Activated CD8-positive, alpha-beta memory T cell treated with anti-CD3 and anti-CD28 coated beads for 36 hours (primary cell): ENCODE measurements at regions not wholly inside any gene's neighbourhood (a gene's known extent, or its start where the extent isn't known, plus 50 kb on each side); places are given as distances from the start of the nearest gene placed in this dataset.
"Not testable (repeated sequence)": the region's sequence is repeated elsewhere in the genome, so short reads cannot be mapped to it uniquely, and the experiment has no call there.

Experiments
- CTCF ChIA-PET: fragments of 350-600 bp; sonication (Branson Sonifier 250); formaldehyde crosslinking; loops from one replicate; lab custom pipeline; 2021; ENCODE audit warnings: antibody characterized with exemption; lab: Charles Lee
- POLR2A ChIA-PET: fragments of 350-600 bp; sonication (Branson Sonifier 250); formaldehyde crosslinking; loops from one replicate; lab custom pipeline; 2021; ENCODE audit warnings: antibody characterized with exemption; lab: Charles Lee

DNA sequence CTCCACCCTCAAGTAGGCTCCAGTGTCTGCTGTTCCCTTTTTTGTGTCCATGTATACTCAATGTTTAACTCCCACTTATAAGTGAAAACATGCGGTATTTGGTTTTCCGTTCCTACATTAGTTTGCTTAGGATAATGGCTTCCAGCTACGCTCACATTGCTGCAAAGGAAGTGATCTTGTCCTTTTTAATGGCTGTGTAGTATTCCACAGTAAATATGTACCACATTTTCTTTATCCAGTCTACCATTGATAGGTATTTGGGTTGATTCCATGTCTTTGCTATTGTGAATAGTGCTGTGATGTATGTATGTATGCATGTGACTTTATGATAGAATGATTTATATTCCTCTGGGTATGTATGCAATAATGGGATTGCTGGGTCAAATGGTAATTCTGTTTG lies 144.6 kb downstream of the BRD1 start:
- ChIA-PET POLR2A (no interaction called here), CTCF (no interaction called here)

DNA sequence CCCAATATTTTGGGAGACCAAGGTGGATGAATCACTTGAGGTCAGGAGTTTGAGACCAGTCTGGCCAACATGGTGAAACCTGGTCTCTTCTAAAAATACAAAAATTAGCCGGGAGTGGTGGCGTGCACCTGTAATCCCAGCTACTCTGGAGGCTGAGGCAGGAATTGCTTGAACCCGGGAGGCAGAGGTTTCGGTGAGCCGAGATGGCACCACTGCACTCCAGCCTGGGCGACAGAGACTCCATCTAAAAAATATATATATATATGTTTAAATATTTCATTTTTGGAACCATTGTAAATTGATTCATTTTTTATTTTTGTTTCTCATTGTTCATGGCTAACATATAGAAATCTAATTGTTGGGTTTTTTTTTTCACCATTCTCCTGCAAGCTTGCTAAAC lies 146.9 kb downstream of the BRD1 start:
- POLR2A ChIA-PET, CTCF ChIA-PET: not testable (repeated sequence)

DNA sequence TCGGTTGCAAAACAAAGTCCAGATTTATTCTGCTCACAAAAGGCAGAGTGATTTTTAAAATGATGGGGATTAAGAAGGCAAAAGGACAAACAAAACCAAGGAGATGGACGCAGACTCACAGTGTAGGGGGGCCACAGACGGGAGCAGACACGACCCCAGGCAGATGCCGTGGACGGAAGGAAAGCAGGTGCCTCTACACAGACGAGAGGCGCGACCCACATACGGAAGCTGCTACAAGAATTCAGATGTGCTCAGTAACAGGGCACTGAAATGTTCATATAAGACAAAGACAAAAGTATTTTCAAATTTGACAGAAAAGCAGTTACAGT lies 148.9 kb downstream of the BRD1 start:
- CTCF ChIA-PET = no interaction called here
- POLR2A ChIA-PET = no interaction called here

DNA sequence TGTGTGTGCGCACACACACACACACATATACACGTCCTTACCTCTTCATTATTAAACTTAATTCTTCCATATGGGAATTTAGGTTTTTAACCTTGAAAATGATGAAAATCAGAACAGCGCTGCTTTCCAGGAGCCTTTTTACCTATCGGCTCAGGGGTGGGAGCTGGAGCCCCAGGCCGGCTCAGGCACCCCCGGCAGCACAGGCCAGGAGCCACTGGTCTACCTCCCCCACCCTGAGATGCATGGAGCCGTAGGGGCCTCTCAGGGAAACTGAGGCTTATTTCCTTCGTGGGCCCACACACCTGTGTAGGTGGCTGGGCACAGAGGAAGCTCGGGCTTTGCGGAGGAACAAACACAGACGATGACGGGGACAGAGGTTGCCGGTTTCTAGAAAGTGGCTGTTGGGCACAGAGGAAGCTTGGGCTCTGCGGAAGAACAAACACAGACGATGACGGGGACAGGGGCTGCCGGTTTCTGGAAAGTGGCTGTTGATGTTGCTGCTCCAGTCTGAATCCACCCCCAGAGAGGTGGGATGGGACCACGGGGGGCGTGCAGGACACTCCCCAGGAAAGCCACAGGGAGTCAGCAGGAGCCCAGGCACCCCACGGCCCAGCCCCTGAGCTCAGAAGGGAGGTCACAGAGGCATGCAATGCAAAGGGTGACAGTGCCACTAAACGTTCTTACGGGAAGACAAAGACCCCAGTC lies 149.4 kb downstream of the BRD1 start:
- CTCF ChIA-PET = no interaction called here
- POLR2A ChIA-PET = no interaction called here

DNA sequence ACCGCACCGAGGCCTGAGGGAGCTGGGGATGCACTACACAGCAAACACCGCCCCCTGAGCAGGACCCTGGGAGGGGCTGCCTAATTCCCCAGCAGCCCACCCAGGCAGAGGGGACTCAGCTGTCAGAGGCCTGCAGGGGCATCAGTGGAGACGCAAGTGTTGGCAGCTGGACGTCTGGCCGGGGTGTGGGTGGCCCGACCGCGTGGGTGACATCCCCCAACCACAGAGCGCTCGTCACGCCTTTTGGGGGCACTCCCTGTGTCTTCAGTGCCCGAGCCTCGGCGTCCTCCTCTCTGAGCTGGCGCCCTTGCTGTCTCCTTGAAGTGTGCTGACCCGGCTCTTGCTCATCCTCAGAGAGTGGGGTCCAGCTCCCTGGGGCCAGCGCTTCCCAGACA lies 150.2 kb downstream of the BRD1 start:
- ChIA-PET POLR2A (no interaction called here), CTCF (no interaction called here)

DNA sequence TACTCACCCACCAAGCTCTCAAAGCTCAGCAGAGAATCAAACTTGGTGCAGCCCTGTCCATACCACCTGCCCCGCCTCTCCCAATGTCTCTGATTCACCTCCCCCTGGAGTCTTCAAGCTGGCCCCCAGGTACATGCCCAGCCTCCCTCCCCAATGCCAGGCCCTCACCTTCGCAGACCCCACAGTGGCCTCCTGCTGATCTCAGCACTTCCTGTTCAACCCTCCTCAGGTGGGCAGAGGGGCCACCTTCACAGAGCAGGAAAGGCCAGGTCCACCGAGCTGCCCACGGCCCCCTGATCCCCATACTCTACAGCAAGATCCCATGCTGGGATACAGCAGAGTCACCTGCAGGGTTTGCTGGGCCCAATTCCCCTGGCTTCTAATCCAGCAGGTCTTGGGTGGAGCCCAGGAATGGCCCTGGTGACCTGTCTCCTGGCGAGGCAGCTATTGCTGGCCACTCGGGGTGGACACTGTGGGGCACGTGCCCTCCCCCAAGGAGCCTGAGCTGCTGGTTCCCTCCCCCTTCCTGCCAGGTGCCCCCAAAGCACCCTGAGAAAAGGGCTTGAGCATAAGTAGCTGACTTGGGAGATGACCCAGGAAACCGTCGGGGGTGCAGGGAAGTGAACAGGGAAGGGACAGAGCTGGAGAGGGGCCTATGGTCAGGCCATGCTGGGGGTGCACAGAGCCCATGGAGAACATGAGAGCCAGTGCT lies 150.7 kb downstream of the BRD1 start:
- ChIA-PET CTCF (no interaction called here), POLR2A (no interaction called here)

DNA sequence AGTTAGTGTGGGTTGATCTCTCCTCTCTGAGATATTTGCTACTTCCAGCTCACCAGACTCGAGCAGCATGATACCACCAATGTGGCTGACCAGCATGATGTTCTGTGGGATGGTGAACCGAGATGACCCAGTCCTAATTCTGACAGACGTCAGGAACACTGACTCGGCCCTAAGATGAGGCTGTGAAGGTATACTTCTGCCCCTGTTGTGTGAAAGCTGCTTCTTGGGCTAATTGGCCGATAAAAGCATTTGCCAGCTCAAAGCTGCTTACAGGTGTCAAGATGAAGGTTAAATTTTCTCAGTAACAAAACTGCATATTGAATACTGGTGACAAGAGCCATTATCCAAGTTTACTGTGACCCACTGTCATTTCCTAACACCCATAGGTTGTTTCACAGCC lies 151.4 kb downstream of the BRD1 start:
- ChIA-PET CTCF (no interaction called here), POLR2A (no interaction called here)

DNA sequence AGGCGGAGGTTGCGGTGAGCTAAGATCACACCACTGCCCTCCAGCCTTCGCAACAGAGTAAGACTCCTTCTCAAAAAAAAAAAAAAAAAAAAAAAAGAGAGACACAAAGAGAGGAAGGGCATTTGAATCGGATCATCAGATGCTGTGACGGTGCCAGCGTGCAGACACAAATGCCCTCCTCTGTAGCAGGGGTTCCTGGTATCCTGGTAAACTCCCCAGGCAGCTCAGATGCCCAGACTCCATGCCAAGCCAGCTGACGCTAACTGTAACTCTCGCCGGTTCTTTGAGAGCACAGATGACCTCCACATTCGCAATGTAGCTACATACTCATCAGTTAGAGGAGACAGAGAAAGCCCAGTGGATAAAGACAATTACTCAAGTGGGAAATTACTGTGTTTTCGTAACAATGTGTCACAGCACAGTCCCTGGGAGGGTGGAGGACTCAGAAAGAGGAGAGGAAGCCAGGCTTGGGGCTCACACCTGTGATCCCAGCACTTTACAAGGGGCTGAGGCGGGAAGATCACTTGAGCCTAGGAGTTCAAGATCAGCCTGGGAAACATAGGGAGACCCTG lies 153.1 kb downstream of the BRD1 start:
- CTCF ChIA-PET = no interaction called here
- POLR2A ChIA-PET = interaction anchor here (0.6 kb wide), 1 partner anchor 214 kb away, joined by 5 read pairs; no protein-coding TSS in a partner anchor

DNA sequence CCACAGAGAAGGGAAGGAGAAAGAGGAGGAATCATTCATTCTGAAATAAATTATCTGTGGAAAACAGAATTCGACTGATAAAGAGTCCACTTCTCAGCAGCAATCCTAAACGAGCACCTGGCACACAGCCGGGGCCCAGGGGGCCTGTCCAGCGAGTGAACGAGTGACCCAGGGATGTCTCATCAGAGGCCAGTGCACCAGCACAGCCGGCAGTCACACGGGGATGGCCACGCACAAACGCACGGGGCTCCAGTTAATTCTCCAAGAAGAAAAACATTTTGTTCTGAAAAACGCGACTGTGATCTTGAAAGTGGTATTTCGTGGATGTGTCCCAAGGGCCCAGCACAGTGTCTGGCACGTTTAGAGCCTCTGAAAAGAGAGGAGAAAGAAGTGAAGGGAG lies 154.6 kb downstream of the BRD1 start:
- CTCF ChIA-PET = no interaction called here
- POLR2A ChIA-PET = no interaction called here

DNA sequence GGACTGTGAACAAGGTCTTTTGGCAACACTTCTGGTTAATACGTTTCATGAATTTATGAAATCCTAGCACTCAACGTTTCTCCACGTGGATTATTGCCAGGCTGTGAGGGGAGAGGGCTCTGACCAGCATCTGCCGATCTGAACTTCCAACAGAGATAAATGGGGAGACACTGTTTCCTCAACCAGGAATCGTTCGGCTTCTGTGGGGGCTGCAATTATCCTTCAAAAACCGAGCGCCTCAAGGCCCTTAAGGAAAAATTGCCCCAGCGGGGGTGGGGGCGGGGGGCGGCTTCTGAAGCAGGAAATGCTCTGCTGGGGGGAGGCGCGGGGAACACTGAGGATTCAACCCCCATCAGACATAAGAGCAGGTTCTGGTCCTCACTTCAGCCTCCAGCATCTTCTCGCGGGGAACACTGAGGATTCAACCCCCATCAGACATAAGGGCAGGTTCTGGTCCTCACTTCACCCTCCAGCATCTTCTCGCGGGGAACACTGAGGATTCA lies 155.6 kb downstream of the BRD1 start:
- ChIA-PET POLR2A (no interaction called here), CTCF (no interaction called here)

DNA sequence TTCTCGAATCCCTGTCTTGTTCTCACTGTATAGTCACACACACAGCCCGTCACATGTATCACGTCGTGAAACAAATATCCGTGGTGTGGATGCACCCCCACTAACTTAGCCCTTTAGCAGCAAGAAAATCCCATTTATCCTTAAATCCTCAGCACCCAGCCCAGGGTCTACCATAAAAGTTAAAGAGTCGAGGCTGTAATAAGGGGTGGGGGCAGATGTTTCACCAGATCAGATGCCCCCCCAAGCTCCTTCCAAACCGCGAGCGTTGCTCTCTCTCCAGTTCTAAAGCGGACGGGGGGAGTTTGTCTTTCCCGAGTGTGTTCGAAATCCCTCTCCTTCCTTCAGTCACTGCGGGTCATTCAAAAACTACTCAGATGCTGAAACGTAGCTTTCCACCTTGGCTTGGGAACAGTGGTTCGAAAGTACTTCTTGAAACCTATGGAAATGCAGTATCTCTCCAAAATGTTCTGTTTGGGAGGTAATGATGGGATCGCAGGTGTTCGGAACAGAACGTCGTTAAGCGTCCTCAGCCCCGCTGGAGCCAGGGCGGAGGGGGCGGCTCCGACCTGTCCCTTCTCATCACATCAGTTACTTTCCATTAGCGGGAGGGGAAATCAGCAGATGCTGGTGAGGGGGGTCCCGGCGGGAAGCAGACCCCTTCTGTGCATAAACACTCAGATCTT lies 156.2 kb downstream of the BRD1 start:
- CTCF ChIA-PET = no interaction called here
- POLR2A ChIA-PET = no interaction called here

DNA sequence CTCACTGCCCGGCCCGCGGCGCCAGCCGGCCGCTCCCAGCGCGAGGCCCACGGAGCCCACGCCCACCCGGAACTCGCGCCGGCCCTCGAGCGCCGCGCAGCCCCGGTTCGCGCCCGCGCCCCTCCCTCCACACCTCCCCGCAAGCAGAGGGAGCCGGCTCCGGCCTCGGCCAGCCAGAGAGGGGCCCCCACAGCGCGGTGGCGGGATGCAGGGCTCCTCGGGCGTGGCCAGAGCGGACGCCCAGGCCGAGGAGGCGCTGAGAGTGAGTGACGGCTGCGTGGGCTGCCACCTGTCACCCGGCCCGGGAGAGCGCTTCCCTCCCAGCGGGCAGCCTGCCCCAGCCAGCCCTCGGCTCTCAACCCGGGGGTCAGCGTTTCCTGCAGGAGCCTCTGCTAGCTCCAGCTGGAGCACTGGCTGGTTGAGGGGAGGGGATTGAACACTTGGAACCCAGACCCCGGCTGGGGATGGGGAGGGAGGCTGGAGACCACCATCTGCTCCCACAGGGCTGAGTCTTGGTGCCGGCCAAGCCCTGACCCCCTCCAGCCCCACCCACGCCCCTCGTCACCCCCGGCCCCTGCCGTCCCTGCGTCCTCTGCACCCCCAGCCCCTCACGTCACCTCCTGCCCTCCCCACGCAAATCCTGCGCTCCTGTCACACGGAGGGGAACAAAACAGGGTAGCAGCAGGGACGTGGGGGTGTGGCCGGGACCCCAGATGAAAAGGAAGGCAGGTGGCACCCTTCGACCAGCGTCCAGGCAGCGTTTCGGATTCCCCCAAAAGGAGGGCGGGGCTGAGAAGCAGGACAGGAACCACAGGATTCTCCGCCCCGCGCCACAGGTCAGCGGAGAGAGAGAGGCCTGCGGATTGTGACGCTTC lies 157.0 kb downstream of the BRD1 start:
- POLR2A ChIA-PET = no interaction called here
- CTCF ChIA-PET = no interaction called here

DNA sequence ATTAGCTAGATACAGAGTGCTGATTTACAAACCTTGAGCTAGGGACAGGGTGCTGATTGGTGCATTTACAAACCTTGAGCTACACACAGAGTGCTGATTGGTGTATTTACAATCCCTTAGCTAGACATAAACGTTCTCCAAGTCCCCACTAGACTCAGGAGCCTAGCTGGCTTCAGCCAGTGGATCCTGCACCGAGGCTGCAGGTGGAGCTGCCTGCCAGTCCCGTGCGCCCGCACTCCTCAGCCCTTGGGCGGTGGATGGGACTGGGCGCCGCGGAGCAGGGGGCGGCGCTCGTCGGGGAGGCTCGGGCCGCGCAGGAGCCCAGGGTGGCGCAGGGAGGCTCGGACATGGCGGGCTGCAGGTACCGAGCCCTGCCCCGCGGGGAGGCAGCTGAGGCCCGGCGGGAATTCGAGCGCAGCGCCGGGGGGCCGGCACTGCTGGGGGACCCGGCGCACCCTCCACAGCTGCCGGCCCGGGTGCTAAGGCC lies 157.7 kb downstream of the BRD1 start:
- CTCF ChIA-PET, POLR2A ChIA-PET: not testable (repeated sequence)

DNA sequence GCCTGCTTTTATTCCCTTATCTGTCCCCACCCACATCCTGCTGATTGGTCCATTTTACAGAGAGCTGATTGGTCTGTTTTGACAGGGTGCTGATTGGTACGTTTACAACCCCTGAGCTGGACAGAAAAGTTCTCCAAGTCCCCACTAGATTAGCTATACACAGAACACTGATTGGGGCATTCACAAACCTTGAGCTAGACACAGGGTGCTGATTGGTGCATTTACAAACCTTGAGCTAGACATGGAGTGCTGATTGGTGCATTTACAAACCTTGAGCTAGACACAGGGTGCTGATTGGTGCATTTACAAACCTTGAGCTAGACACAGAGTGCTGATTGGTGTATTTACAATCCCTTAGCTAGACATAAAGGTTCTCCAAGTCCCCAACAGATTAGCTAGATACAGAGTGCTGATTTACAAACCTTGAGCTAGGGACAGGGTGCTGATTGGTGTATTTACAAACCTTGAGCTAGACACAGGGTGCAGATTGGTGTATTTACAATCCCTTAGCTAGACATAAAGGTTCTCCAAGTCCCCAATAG lies 158.2 kb downstream of the BRD1 start:
- CTCF ChIA-PET, POLR2A ChIA-PET: not testable (repeated sequence)

DNA sequence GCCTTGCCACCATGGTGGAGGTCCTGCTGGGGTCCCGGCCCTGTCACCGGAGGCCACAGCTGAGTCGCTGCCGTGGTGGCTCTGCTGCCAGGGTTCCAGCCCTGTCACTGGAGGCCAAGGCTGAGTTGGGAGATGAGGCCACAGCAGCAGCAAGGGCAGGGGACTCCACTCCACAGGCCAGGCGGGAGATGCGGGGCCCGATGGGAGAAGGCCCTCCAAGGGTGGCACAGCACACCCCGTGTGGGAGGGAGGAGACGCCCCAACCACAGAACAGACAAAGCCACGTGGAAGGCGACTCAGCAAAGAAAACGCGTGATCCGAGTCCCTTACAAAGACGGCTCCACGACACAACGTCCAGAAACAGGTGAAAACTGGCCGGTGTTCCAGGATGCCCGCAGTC lies 159.3 kb downstream of the BRD1 start:
- ChIA-PET CTCF (interaction anchor here (0.6 kb wide), 1 partner anchor 223 kb away, joined by 4 read pairs; no protein-coding TSS in a partner anchor), POLR2A (no interaction called here)

DNA sequence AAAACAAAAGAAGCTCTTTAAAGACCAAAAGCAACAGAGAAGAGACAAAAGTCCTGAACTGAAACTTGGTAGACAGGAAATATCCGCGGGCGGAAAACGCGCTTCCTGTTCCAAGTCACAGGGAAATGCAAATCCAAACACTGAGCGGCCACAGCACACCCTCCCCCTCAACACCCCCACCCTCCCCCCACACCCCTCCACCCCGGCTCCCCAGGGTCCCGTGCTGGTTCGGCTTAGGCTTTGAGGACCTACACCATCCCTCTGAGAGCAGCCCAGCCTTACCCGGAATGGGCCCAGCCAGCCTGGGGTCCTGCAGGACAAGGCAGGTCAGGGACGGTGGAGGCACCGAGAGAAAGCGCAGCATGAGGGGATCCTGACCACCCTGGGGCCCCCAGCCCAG lies 160.4 kb downstream of the BRD1 start:
- CTCF ChIA-PET = no interaction called here
- POLR2A ChIA-PET = no interaction called here

DNA sequence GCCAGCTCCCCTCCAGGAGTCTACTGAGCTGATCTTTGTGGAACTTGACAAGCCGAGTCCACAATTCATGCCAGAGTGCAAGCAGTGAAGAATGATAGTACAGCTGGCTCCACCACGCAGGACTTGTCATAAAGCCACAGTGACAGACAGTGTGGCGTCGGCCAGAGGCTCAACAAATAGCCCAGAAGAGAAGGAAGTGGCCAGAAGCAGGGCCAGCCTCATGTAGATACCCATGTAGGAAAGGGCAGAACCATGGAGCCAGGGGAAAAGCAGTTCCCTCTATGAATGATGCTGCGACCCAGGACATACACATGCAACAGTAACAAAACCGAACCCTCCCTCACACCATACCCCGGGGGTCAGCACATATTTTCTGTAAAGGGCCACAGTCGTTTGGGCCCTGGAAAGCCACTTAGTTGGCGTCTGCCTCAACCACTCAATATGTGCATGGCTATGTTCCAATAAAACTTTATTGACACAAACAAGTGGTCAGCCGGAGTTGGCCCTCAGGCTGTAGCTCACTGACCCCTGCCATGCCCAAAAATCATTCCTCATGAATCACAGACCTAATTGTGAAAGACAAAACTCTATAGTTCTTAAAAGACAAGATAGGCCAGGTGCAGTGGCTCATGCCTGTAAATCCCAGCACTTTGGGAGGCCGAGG lies 161.4 kb downstream of the BRD1 start:
- POLR2A ChIA-PET = no interaction called here
- CTCF ChIA-PET = no interaction called here

DNA sequence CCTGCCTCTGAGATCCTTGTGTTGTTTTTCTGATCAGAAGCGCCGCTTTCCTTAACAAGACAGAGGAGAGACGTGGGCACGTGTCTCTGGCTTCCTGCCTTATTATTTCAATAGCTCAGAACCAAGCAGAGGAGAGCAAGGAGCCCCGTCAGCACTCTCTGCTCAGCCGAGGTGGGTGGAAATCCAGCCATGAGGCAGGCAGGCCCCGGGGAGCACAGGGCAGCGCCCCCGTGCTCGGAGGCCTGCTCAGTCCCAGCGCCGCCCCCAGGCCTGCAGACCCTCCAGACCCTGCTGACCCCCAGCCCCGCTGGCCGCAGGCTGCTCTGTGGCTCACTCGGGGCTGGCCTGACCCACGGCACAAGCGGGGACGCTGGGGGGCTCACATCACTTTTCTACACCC lies 162.8 kb downstream of the BRD1 start:
- POLR2A ChIA-PET = no interaction called here

More for the DNA sequence above, 162.8 kb downstream of the BRD1 start:
- CTCF ChIA-PET = no interaction called here
